HG03558 (cell line): ENCODE measurements at regions not wholly inside any gene's neighbourhood (a gene's known extent, or its start where the extent isn't known, plus 50 kb on each side); places are given as distances from the start of the nearest gene placed in this dataset.
"Not testable (repeated sequence)": the region's sequence is repeated elsewhere in the genome, so short reads cannot be mapped to it uniquely, and the experiment has no call there.

Experiments used
- ATAC-seq: cut with Tn5 transposase; IDR thresholded peaks from one replicate; pipeline ENCODE4 v1.9.1; 2021; ENCODE audit warnings: moderate number of reproducible peaks; ENCODE audit not compliant: unreplicated experiment; ENCODE audit errors: extremely low read depth

GRCh38 chr11:80948781-80949180 lies 1508.0 kb upstream of the TENM4 start:
- no peak for ATAC-seq

DNA sequence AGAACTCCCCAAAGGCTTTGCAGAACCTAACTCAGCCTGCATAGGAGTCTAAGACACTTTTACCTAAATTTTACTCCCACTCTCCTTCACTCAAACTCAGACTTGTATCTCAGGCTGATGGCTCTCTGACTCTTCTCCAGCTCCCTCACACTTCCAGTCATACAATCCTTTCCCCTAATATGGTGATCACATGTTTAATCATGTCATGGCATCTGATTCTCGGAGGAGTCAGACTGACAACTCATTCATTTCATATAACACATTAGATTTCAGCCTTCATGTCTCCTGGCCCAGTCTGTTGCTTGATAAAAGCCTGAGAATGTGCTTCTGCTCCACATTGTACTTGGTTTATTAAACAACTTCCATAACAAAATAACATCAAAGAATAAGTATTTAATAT lies 1503.9 kb upstream of the TENM4 start:
- no peak for ATAC-seq

DNA sequence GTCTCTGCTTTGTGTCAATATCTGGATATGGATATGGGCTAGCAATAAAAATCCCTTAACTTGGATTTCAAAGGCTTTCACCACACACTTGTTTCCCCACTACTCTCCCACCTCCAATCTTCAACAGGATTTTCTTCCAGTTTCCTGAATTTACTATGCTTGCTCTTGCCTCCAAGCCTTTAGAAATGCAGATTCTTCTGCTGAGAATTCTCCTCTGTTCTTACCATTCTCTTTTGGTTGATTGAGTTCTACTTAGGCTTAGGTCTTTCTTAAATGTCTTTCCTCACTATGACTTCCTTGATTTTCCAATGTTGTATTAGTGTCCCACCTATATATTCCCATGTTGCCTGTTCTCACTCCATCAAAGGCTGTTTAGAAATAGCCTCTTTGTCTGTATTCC lies 1502.4 kb upstream of the TENM4 start:
- ATAC-seq = no peak

DNA sequence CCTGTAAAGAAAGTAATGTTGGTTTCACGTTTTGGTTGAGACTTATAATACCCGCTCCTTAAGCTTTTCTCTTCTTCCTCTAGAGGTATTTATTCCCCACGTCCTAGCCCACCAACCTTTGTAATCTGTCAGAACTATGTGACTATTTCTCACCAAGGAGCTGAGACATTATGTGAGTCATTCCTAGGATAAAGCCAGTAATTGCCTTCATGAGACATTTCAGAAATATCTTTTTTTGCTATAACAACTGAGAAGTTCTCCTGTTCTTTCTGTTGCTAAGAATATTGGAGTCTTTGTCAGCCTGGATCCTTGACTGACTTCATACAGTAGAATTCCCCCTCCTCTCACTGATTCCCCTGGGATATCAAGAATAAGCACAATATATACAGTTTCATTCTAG lies 1497.0 kb upstream of the TENM4 start:
- ATAC-seq = no peak

- no peak for ATAC-seq
These were observed 1489.2 kb upstream of the TENM4 start for GRCh38 chr11:80930038-80930437.

GRCh38 chr11:80929031-80929805 lies 1488.4 kb upstream of the TENM4 start:
- ATAC-seq = no peak

DNA sequence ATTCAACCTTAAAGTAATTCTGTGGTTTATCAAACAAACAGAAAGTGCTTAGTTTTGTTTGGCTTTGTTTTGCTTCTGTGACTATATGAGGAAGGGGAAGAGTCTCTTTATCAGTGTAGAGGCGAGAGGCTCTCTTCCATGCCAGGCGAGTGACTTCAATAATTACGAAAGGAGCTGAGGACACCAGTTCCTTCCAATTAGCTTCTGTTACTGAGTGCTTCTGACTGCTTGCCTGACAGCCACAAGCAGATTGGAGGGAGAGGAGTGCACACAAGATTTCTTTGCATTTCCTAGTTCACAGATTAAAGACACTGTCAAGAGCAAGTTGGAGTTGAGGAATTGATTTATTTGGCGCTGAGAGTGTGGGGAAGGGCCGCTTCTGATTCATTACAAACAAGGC lies 1484.5 kb upstream of the TENM4 start:
- no peak for ATAC-seq

- ATAC-seq = not testable (repeated sequence)
These were observed 1480.5 kb upstream of the TENM4 start for GRCh38 chr11:80921310-80921709.

GRCh38 chr11:80916173-80916798 lies 1475.5 kb upstream of the TENM4 start:
- ATAC-seq = no peak

DNA sequence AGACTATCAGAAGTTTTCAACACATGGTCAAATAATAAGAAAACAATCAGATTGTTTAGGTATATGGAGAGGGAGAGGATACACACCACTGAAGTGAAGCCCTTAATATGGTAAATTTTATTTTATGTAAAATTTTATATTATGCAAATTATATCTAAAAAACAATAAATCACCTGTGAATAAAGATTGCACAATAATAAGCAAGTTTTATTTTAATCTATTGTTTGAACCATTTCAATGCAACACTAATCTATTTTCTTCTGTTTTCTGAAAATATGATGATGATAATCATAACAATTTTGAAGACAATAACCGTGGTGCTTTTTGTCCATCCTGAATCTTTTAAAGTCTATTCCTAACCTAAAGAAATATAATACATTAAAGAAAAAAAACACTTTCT lies 1473.5 kb upstream of the TENM4 start:
- no peak for ATAC-seq

DNA sequence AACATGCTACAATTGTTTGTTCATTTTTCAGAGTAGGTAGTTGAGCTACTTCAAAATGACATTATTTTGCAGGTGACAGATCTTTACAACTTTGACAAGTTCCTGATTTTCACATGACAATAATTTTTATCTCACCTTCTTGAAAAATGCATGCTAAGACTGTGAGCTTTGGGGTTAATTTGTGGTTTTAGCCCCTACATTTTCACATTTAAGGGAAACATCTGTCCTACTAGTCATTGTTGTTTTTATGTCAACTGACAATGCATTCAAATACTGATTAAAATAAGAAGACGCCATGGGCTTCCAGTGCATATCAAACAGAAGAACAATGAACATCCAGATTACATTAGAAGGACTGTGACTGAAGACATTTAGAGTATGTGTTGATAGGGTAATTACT lies 1470.8 kb upstream of the TENM4 start:
- no peak for ATAC-seq

- no peak for ATAC-seq
These were observed 1459.4 kb upstream of the TENM4 start for GRCh38 chr11:80900265-80900664.

DNA sequence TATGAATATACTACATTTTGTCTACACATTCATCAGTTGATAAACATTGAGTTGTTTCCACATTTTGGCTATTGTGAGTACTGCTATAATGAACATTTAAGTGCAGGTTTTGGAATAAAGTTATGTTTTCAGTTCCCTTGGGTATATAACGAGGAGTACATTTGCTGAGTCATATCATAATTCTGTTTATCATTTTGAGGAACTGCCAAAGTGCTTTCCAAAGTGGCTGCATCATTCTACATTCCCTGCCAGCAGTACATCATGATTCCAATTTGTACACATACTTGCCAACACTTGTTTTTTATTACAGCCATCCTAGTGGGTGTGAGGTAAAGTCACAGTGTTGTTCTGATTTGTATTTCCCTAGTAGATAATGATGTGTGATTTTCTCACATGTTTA lies 1458.6 kb upstream of the TENM4 start:
- ATAC-seq = no peak

GRCh38 chr11:80898910-80899309 lies 1458.1 kb upstream of the TENM4 start:
- no peak for ATAC-seq

- ATAC-seq = no peak
These were observed 1445.9 kb upstream of the TENM4 start for GRCh38 chr11:80886684-80887083.

- ATAC-seq = no peak
These were observed 1432.6 kb upstream of the TENM4 start for GRCh38 chr11:80873310-80873999.

GRCh38 chr11:80872116-80872728 lies 1431.4 kb upstream of the TENM4 start:
- ATAC-seq = no peak

DNA sequence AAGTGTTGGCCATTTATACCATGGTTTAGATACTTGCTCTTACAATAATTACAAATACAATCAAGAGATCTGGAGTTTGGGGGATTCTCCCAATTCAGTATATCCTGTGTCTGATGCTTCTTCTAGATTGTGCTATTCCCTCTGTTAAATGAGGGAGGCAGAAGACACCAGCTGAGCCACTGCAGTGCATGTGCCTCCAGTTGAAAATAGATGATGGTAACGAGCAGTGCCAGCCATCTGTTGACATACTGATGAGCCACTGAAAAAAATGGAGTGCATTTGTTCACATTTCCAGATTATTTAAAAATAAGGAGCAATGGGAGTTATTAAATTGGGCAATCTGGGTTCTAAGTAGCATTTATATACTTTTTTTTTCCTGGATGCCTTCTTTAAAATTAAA lies 1428.0 kb upstream of the TENM4 start:
- ATAC-seq = no peak

GRCh38 chr11:80862011-80862410 lies 1421.2 kb upstream of the TENM4 start:
- no peak for ATAC-seq

- no peak for ATAC-seq
These were observed 1420.4 kb upstream of the TENM4 start for GRCh38 chr11:80861193-80861592.

DNA sequence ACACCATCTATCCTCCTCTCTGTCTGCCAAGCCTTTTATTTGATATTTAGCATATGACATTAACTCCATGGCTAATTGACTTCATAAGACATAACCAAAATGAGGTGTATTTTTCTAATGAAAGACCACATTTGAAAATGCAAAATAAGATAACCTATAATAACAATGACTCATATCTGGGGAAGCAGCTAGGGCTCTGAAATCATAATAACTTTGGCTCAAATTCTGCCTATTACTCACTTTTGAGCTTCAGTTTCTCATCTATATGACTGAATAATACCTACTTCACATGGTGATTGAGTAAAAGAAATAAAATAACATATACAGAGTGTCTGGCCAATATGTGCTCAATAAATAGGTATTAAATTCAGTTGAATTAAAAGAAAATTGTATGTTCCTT lies 1419.8 kb upstream of the TENM4 start:
- no peak for ATAC-seq
